Prostate gland (tissue), 2 donors: ENCODE measurements at regions not wholly inside any gene's neighbourhood (a gene's known extent, or its start where the extent isn't known, plus 50 kb on each side); places are given as distances from the start of the nearest gene placed in this dataset.

ENCODE experiments used
- DNase-seq: peaks from one replicate; pipeline ENCODE4 v3.0.0-alpha.2; 2019; ENCODE audit warnings: low spot score
- H3K27ac ChIP-seq, 2 donors: fragments of 200-600 bp; sonication (generic); 2 replicates each; pipeline ENCODE4 v1.5.1; 2017 to 2019
- H3K27me3 ChIP-seq: fragments of 200-600 bp; sonication (generic); replicated peaks from 2 replicates; pipeline ENCODE4 v1.5.1; 2019; ENCODE audit not compliant: insufficient read depth
- H3K36me3 ChIP-seq, 2 donors: fragments of 200-600 bp; sonication (generic); 1 replicate in 1 of 2; 2 replicates in 1 of 2; pipeline versions ENCODE4 v1.5.1 to v1.8.1; 2017 to 2019
- H3K4me1 ChIP-seq: fragments of 200-600 bp; sonication (generic); replicated peaks from 2 replicates; pipeline ENCODE4 v1.5.1; 2019
- H3K4me3 ChIP-seq, 2 donors: fragments of 200-600 bp; sonication (generic); 2 replicates each; pipeline ENCODE4 v1.5.1; 2017 to 2019
- H3K9me3 ChIP-seq: fragments of 200-600 bp; sonication (generic); 2 replicates; pipeline ENCODE4 v1.5.1; 2017
- POLR2A ChIP-seq: fragments of 450-650 bp; IDR thresholded peaks from one replicate; pipeline ENCODE4 v1.6.1; 2016; ENCODE audit warnings: antibody characterized with exemption, mild to moderate bottlenecking
- POLR2AphosphoS5 ChIP-seq: sonication (generic); formaldehyde crosslinking; IDR thresholded peaks from one replicate; pipeline ENCODE4 v1.6.1; 2017; ENCODE audit warnings: antibody characterized with exemption
- WGBS: methylation state at CpG from one replicate; pipeline ENCODE4 v1.1.5; 2018; 5-methylcytosine and 5-hydroxymethylcytosine counted together
- intact Hi-C: fragments of 100-400 bp; cut with DNase I; formaldehyde crosslinking; loops from one replicate; pipeline ENCODE4 v1.14.2; 2022
- TF ChIP-seq, protein P1 (sequence below), 4 experiments: fragments of 200-600 bp in 2 of 4; fragments of 450-650 bp in 2 of 4; sonication (generic) in 2 of 4; IDR thresholded peaks; 1 replicate in 3 of 4; 2 replicates in 1 of 4; pipeline ENCODE4 v1.5.1; 2016 to 2019; ENCODE audit warnings: antibody characterized with exemption in 4 of 4, mild to moderate bottlenecking in 2 of 4, moderate library complexity in 2 of 4

DNA sequence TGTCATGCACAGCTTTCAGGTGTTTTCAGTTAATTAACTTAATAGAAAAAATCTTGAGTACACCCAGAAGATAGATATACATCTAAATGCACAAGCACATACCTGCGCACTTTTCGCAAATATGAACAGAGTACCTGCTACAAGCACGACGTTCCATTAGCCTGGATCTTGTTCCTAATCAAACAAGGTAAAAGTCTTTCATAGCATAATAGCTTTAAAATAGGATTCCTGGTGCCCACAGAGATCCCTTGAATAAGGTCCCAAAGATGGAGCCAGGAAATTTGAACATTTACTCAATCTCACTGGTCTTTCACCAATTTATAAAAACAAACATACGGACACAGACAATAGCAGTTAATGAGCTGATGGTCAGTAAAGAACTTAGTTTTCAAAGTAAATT lies 689.8 kb upstream of the CHORDC1 start:
- no peak for TF ChIP-seq POLR2AphosphoS5
- TF ChIP-seq, protein P1, sequence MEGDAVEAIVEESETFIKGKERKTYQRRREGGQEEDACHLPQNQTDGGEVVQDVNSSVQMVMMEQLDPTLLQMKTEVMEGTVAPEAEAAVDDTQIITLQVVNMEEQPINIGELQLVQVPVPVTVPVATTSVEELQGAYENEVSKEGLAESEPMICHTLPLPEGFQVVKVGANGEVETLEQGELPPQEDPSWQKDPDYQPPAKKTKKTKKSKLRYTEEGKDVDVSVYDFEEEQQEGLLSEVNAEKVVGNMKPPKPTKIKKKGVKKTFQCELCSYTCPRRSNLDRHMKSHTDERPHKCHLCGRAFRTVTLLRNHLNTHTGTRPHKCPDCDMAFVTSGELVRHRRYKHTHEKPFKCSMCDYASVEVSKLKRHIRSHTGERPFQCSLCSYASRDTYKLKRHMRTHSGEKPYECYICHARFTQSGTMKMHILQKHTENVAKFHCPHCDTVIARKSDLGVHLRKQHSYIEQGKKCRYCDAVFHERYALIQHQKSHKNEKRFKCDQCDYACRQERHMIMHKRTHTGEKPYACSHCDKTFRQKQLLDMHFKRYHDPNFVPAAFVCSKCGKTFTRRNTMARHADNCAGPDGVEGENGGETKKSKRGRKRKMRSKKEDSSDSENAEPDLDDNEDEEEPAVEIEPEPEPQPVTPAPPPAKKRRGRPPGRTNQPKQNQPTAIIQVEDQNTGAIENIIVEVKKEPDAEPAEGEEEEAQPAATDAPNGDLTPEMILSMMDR (IDR thresholded peaks at IDR 0.05): no peak
- WGBS: 53% methylated on average over 5 of the region's 5 CpGs
- Histone ChIP-seq H3K27me3 (no peaks in the 10 kb centered on the region), H3K9me3 (no peaks in the 10 kb centered on the region), H3K36me3 (no peaks in the 10 kb centered on the region), H3K4me3 (no peak overlapping the region), H3K27ac (no peak overlapping the region), H3K4me1 (no peaks in the 10 kb centered on the region)
- intact Hi-C loops: no loop called here
- DNase-seq: no peak

DNA sequence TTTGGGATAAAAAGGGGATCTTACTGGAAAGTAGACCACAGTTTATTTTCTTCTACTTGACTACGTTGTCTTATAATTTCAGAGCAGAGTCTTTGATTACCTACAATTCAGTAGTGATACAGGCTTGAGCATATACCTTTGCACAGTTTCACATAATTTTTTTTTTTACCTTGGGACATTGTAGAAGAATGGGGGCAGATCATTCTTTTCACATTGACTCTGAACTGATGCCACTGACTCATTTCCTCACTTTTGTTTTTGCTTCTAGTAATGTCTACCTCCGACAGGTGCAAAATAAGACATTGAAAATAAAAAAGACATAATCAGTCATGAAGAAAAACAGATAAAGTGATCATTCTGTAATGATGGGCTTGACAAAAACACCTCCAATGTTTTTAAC lies 688.3 kb upstream of the CHORDC1 start:
- H3K4me1 ChIP-seq: no peaks in the 10 kb centered on the region
- WGBS: 93% methylated on average over 2 of the region's 2 CpGs
- no peaks in the 10 kb centered on the region for H3K27me3 ChIP-seq
- no peak overlapping the region for H3K4me3 ChIP-seq
- no peak overlapping the region for H3K27ac ChIP-seq
- H3K36me3 ChIP-seq: no peaks in the 10 kb centered on the region
- intact Hi-C loops: no loop called here
- no peak for DNase-seq
- H3K9me3 ChIP-seq: no peaks in the 10 kb centered on the region
- no peak for TF ChIP-seq POLR2A
- no peak for TF ChIP-seq POLR2AphosphoS5
- TF ChIP-seq, protein P1 (IDR thresholded peaks at IDR 0.05): no peak

DNA sequence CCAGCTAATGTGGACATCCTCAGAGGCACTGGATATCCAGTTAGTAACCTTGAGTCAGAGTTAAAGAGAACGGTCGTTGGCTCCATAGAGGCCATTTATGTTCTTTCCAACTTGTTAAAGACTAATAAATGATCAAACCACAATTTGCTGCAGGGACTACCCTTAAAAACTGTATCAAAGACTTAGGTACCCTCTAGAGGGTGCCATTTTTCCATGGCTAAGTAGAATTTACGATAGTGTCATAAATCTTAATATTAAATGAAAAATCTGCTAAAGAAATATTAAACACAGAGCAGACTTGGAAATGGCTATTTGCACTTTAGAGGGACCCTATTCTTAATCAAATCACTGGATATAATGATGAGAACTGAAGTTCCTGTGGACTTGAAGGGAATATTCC lies 685.2 kb upstream of the CHORDC1 start:
- 80% methylated on average over 3 of the region's 3 CpGs for WGBS
- intact Hi-C loops: no loop called here
- no peak overlapping the region for H3K4me3 ChIP-seq
- DNase-seq: no peak
- no peak overlapping the region for H3K27ac ChIP-seq
- H3K27me3 ChIP-seq: no peaks in the 10 kb centered on the region
- no peaks in the 10 kb centered on the region for H3K9me3 ChIP-seq
- H3K36me3 ChIP-seq: no peaks in the 10 kb centered on the region
- TF ChIP-seq POLR2AphosphoS5 (no peak), POLR2A (no peak)
- TF ChIP-seq, protein P1 (IDR thresholded peaks at IDR 0.05): no peak
- H3K4me1 ChIP-seq: no peaks in the 10 kb centered on the region

DNA sequence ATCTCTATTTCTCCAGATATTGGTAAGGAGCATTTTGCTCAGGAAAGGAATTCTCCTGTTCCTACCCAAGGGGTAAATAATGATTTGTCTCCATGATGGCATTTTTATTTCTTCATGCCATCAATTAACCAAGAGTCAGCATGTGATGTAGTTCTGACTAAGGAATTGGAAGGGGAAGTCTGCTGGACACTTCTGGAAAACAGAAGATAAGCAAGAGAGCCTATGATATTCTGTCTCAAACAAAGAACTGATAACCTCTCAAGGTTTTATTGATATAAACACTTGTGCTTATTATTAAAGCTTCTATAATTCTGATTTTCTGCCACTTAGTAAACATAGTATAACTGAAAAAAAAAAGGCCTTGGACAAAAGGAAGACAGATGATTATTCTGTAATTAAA lies 673.0 kb upstream of the CHORDC1 start:
- Histone ChIP-seq H3K4me1 (no peaks in the 10 kb centered on the region), H3K36me3 (no peaks in the 10 kb centered on the region), H3K9me3 (no peaks in the 10 kb centered on the region), H3K27ac (no peak overlapping the region), H3K27me3 (no peaks in the 10 kb centered on the region), H3K4me3 (no peak overlapping the region)
- no peak for DNase-seq
- intact Hi-C loops: no loop called here
- TF ChIP-seq, protein P1 (IDR thresholded peaks at IDR 0.05): no peak
- TF ChIP-seq POLR2AphosphoS5 (no peak), POLR2A (no peak)

DNA sequence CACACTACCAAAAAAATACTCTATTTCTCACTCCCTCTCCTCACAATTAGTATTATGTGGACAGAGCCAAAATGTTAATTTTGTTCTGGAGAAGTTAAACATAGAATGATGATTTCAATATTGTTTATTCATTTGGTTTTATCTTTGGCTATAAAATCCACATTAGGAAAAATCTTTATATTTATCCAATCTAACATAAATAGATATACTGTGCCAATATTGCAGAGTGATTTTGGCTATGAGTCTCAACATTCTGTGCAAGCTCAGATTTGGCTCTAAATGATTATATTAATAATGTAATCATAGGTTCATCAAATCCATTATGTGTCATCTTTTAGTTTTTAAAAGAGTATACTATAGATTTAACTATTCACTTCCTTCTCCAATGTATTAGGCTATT lies 667.5 kb upstream of the CHORDC1 start:
- Histone ChIP-seq H3K36me3 (no peaks in the 10 kb centered on the region), H3K9me3 (no peaks in the 10 kb centered on the region), H3K27me3 (no peaks in the 10 kb centered on the region), H3K4me3 (no peak overlapping the region), H3K27ac (no peak overlapping the region), H3K4me1 (no peaks in the 10 kb centered on the region)
- TF ChIP-seq POLR2AphosphoS5: no peak
- TF ChIP-seq, protein P1 (IDR thresholded peaks at IDR 0.05): no peak
- no peak for TF ChIP-seq POLR2A
- DNase-seq: no peak
- intact Hi-C loops: no loop called here
